ENCODE measurements at regions not wholly inside any gene's neighbourhood (a gene's known extent, or its start where the extent isn't known, plus 50 kb on each side); places are given as distances from the start of the nearest gene placed in this dataset.

GRCh38 chr22:22341736-22342135 is 97.2 kb downstream of the VPREB1 start:
- no peak for TF ChIP-seq POLR2A (IDR thresholded peaks at IDR 0.05; ENCODE audit: low read length)
- no peak for TF ChIP-seq GATA1 (IDR thresholded peaks at IDR 0.05; ENCODE audit: low read depth, low read length)
